Muscle of leg (tissue), 3 donors: ENCODE measurements at regions not wholly inside any gene's neighbourhood (a gene's known extent, or its start where the extent isn't known, plus 50 kb on each side); places are given as distances from the start of the nearest gene placed in this dataset.
"Not testable (repeated sequence)": the region's sequence is repeated elsewhere in the genome, so short reads cannot be mapped to it uniquely, and the experiment has no call there.

Source experiments
- DNase-seq: peaks from one replicate; pipeline ENCODE4 v3.0.0; 2013
- H3K27ac ChIP-seq: one replicate; pipeline ENCODE4 v1.5.1; 2013; ENCODE audit warnings: mild to moderate bottlenecking, low read length, control low read depth
- H3K27me3 ChIP-seq: one replicate; pipeline ENCODE4 v1.6.1; 2013; ENCODE audit warnings: low read length; ENCODE audit not compliant: control insufficient read depth, insufficient read depth
- H3K36me3 ChIP-seq: one replicate; pipeline ENCODE4 v1.6.1; 2013; ENCODE audit warnings: low read length; ENCODE audit not compliant: control insufficient read depth, insufficient read depth
- H3K4me1 ChIP-seq: one replicate; pipeline ENCODE4 v1.6.1; 2013; ENCODE audit warnings: low read length; ENCODE audit not compliant: control insufficient read depth, insufficient read depth
- H3K4me3 ChIP-seq: one replicate; pipeline ENCODE4 v1.5.1; 2013; ENCODE audit warnings: low read length, control low read depth
- H3K9me3 ChIP-seq: replicated peaks from 2 replicates; pipeline ENCODE4 v1.6.1; 2013; ENCODE audit warnings: low read depth, low read length; ENCODE audit not compliant: control insufficient read depth
- WGBS: methylation state at CpG from one replicate; pipeline ENCODE4 v1.1.5; 2013; ENCODE audit warnings: missing lambda C conversion rate; ENCODE audit not compliant: insufficient coverage; 5-methylcytosine and 5-hydroxymethylcytosine counted together

GRCh38 chr12:18864900-18865561 is 127.1 kb downstream of the CAPZA3 start:
- H3K4me1 ChIP-seq, result no peaks in the 10 kb centered on the region
- H3K27me3 ChIP-seq, result no peaks in the 10 kb centered on the region
- DNase-seq, result no peak
- H3K4me3 ChIP-seq, result no peak overlapping the region
- no peaks in the 10 kb centered on the region for H3K9me3 ChIP-seq
- WGBS, result 100% methylated on average over 1 of the region's 5 CpGs
- H3K27ac ChIP-seq, result no peak overlapping the region
- no peaks in the 10 kb centered on the region for H3K36me3 ChIP-seq

- H3K4me1 ChIP-seq, result no peaks in the 10 kb centered on the region
- DNase-seq, result no peak
- H3K27ac ChIP-seq, result no peak overlapping the region
- no peaks in the 10 kb centered on the region for H3K9me3 ChIP-seq
- H3K27me3 ChIP-seq, result no peaks in the 10 kb centered on the region
- no peaks in the 10 kb centered on the region for H3K36me3 ChIP-seq
- H3K4me3 ChIP-seq, result no peak overlapping the region
- WGBS, result no CpG with 5 or more reads among the region's 2 CpGs
Observed at GRCh38 chr12:18868717-18869116, 130.8 kb downstream of the CAPZA3 start.

- no peaks in the 10 kb centered on the region for H3K9me3 ChIP-seq
- no peak for DNase-seq
- no peak overlapping the region for H3K4me3 ChIP-seq
- WGBS, result 84% methylated on average over 2 of the region's 2 CpGs
- H3K36me3 ChIP-seq, result no peaks in the 10 kb centered on the region
- H3K27ac ChIP-seq, result no peak overlapping the region
- no peaks in the 10 kb centered on the region for H3K27me3 ChIP-seq
- H3K4me1 ChIP-seq, result no peaks in the 10 kb centered on the region
Observed at GRCh38 chr12:18872770-18873169, 134.9 kb downstream of the CAPZA3 start.

- WGBS, result no CpG with 5 or more reads among the region's 2 CpGs
- H3K27ac ChIP-seq, result no peak overlapping the region
- no peak overlapping the region for H3K4me3 ChIP-seq
- no peaks in the 10 kb centered on the region for H3K27me3 ChIP-seq
- H3K36me3 ChIP-seq, result no peaks in the 10 kb centered on the region
- no peaks in the 10 kb centered on the region for H3K4me1 ChIP-seq
- H3K9me3 ChIP-seq, result no peaks in the 10 kb centered on the region
- peak; percentile 13 for DNase-seq
Observed at GRCh38 chr12:18878676-18879180, 140.8 kb downstream of the CAPZA3 start.

- Histone ChIP-seq H3K27ac (no peak overlapping the region), H3K4me3 (no peak overlapping the region), H3K9me3 (no peaks in the 10 kb centered on the region), H3K36me3 (no peaks in the 10 kb centered on the region), H3K4me1 (no peaks in the 10 kb centered on the region), H3K27me3 (no peaks in the 10 kb centered on the region)
- WGBS, result no CpG with 5 or more reads among the region's 5 CpGs
- DNase-seq, result no peak
Observed at GRCh38 chr12:18882690-18883089, 144.8 kb downstream of the CAPZA3 start.

- H3K4me1 ChIP-seq, result no peaks in the 10 kb centered on the region
- WGBS, result no CpG with 5 or more reads among the region's 3 CpGs
Observed at GRCh38 chr12:18886962-18887361, 149.0 kb downstream of the CAPZA3 start.

GRCh38 chr12:18887368-18887767 is 149.4 kb downstream of the CAPZA3 start:
- no peaks in the 10 kb centered on the region for H3K27me3 ChIP-seq
- no peak overlapping the region for H3K4me3 ChIP-seq
- H3K27ac ChIP-seq, result no peak overlapping the region
- peaks cover 2% of the 10 kb centered on the region for H3K9me3 ChIP-seq
- no peak for DNase-seq
- no peaks in the 10 kb centered on the region for H3K36me3 ChIP-seq
- no CpG with 5 or more reads among the region's 4 CpGs for WGBS
- H3K4me1 ChIP-seq, result no peaks in the 10 kb centered on the region

More at GRCh38 chr12:18886962-18887361, 149.0 kb downstream of the CAPZA3 start:
- no peak for DNase-seq
- H3K36me3 ChIP-seq, result no peaks in the 10 kb centered on the region
- H3K4me3 ChIP-seq, result no peak overlapping the region
- H3K9me3 ChIP-seq, result peaks cover 2% of the 10 kb centered on the region
- H3K27me3 ChIP-seq, result no peaks in the 10 kb centered on the region
- no peak overlapping the region for H3K27ac ChIP-seq

GRCh38 chr12:18888047-18888446 is 150.1 kb downstream of the CAPZA3 start:
- no peaks in the 10 kb centered on the region for H3K4me1 ChIP-seq
- no peak overlapping the region for H3K4me3 ChIP-seq
- no peak for DNase-seq
- H3K27me3 ChIP-seq, result no peaks in the 10 kb centered on the region
- H3K9me3 ChIP-seq, result peaks cover 2% of the 10 kb centered on the region
- H3K27ac ChIP-seq, result no peak overlapping the region
- no CpG with 5 or more reads among the region's 2 CpGs for WGBS
- H3K36me3 ChIP-seq, result no peaks in the 10 kb centered on the region

GRCh38 chr12:18890621-18891020 is 152.7 kb downstream of the CAPZA3 start:
- WGBS, result no CpG with 5 or more reads among the region's 3 CpGs
- not testable (repeated sequence) for H3K27me3 ChIP-seq, H3K4me3 ChIP-seq, H3K4me1 ChIP-seq, H3K9me3 ChIP-seq, H3K27ac ChIP-seq, DNase-seq, H3K36me3 ChIP-seq

GRCh38 chr12:18895540-18895939 is 157.6 kb downstream of the CAPZA3 start:
- H3K36me3 ChIP-seq, result no peaks in the 10 kb centered on the region
- no peaks in the 10 kb centered on the region for H3K4me1 ChIP-seq
- H3K27ac ChIP-seq, result no peak overlapping the region
- H3K27me3 ChIP-seq, result no peaks in the 10 kb centered on the region
- DNase-seq, result no peak
- WGBS, result 97% methylated on average over 7 of the region's 9 CpGs
- H3K4me3 ChIP-seq, result no peak overlapping the region
- H3K9me3 ChIP-seq, result peaks cover 2% of the 10 kb centered on the region

- no peak overlapping the region for H3K4me3 ChIP-seq
- H3K4me1 ChIP-seq, result no peaks in the 10 kb centered on the region
- whole genome bisulfite sequencing, result 60% methylated on average over 7 of the region's 7 CpGs
- H3K27ac ChIP-seq, result no peak overlapping the region
- DNase-seq, result peak; percentile 52
- no peaks in the 10 kb centered on the region for H3K36me3 ChIP-seq
- peaks cover 2% of the 10 kb centered on the region for H3K9me3 ChIP-seq
- H3K27me3 ChIP-seq, result no peaks in the 10 kb centered on the region
Observed at GRCh38 chr12:18895946-18896345, 158.0 kb downstream of the CAPZA3 start.
